GM10248 (cell line): ENCODE measurements at regions not wholly inside any gene's neighbourhood (a gene's known extent, or its start where the extent isn't known, plus 50 kb on each side); places are given as distances from the start of the nearest gene placed in this dataset.

Experiments used
- CTCF ChIA-PET: fragments of 300-600 bp; sonication (Branson Sonifier 250); formaldehyde crosslinking; extraction: SDS; loops from one replicate; lab custom pipeline; 2021; ENCODE audit warnings: antibody characterized with exemption; lab: Yijun Ruan, JAX
- POLR2A ChIA-PET: fragments of 350-650 bp; sonication (Branson Sonifier 250); formaldehyde crosslinking; extraction: SDS; loops from one replicate; lab custom pipeline; 2020; ENCODE audit warnings: antibody characterized with exemption; lab: Yijun Ruan, JAX
- DNase-seq: peaks from one replicate; pipeline ENCODE4 v3.0.0; 2012; ENCODE audit errors: extremely low spot score
- TF ChIP-seq, protein P1 (sequence below): IDR thresholded peaks from 2 replicates; pipeline ENCODE4 v1.5.1; 2012; ENCODE audit warnings: mild to moderate bottlenecking, low read depth; ENCODE audit errors: extremely low read depth, missing control alignments, control extremely low read depth

DNA sequence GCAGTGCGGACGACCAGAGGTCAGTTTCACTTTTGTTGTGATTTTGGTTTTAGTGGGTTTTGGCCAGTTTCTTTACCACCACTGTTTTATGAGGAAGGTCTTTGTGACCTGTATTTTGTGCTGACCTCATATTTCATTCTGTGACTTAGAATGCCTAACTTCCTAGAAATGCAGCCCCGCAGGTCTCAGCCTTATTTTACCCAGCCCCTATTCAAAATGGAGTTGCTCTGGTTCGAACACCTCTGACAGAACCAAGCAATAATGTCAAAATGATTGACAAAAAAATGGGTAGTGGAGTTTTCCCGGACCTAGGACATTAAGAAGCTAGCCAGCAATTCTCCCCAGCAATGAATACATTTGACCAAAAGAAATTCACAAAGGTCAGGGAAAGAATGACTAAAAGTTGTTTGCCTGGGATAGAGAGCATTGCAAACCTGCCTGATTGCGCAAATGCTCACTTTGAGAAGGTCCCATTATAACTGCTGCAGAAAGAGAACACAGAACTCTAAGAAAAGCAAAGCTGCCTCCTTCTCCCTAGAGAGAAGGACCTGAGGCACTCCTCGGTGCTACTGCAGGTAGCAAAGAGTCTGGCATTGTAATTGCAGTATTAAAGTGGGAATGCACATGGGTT, 288.8 kb downstream of the ADGB start:
- no peak for DNase-seq
- TF ChIP-seq, protein P1, sequence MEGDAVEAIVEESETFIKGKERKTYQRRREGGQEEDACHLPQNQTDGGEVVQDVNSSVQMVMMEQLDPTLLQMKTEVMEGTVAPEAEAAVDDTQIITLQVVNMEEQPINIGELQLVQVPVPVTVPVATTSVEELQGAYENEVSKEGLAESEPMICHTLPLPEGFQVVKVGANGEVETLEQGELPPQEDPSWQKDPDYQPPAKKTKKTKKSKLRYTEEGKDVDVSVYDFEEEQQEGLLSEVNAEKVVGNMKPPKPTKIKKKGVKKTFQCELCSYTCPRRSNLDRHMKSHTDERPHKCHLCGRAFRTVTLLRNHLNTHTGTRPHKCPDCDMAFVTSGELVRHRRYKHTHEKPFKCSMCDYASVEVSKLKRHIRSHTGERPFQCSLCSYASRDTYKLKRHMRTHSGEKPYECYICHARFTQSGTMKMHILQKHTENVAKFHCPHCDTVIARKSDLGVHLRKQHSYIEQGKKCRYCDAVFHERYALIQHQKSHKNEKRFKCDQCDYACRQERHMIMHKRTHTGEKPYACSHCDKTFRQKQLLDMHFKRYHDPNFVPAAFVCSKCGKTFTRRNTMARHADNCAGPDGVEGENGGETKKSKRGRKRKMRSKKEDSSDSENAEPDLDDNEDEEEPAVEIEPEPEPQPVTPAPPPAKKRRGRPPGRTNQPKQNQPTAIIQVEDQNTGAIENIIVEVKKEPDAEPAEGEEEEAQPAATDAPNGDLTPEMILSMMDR: no peak
- ChIA-PET POLR2A (no interaction called here), CTCF (interaction anchor here (1.4 kb wide), 1 partner anchor 11 kb away, joined by 3 read pairs; no protein-coding TSS in a partner anchor)

DNA sequence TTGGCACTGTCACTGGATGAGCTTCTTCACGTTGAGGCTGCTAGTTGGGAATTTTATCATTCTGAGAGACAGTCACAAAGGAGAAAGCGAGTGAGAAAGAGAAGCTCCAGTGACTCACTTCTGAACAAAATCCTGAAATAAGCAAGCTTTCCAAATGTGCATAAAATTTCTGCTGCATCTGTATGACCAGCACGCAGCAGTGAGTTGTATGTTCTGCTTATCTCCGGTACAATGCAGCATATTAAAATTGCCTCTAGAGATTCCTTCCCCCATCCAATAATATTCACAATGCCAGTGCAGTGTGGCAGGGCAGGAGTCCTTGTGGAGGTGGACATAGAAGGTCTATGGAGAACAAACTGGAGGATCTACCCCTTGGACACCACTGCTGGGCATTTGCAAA, 290.5 kb downstream of the ADGB start:
- CTCF ChIA-PET: interaction anchor here (1.1 kb wide), 1 partner anchor 10 kb away, joined by 3 read pairs; no protein-coding TSS in a partner anchor
- POLR2A ChIA-PET: no interaction called here
- DNase-seq: no peak
- TF ChIP-seq, protein P1: no peak

DNA sequence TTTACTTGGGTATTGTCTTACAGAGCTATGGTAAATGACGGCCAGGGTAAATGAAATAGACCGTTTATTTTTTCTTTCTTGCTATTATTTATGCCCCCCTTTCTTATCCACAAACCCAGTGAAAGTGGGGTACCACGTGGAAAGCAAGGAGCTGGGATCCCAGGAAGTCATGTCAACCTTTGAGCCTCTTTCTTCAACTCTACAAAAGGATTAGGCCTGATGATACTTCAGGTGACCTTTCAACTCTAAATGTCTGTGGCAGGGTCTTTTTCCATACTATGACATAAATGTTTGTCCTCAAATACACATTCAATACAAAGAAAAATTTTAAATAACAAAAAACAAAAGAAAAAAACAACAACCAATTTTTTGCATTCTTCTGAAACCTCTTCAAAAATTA, 291.4 kb downstream of the ADGB start:
- TF ChIP-seq, protein P1: no peak
- CTCF ChIA-PET: no interaction called here
- no peak for DNase-seq
- POLR2A ChIA-PET: no interaction called here

DNA sequence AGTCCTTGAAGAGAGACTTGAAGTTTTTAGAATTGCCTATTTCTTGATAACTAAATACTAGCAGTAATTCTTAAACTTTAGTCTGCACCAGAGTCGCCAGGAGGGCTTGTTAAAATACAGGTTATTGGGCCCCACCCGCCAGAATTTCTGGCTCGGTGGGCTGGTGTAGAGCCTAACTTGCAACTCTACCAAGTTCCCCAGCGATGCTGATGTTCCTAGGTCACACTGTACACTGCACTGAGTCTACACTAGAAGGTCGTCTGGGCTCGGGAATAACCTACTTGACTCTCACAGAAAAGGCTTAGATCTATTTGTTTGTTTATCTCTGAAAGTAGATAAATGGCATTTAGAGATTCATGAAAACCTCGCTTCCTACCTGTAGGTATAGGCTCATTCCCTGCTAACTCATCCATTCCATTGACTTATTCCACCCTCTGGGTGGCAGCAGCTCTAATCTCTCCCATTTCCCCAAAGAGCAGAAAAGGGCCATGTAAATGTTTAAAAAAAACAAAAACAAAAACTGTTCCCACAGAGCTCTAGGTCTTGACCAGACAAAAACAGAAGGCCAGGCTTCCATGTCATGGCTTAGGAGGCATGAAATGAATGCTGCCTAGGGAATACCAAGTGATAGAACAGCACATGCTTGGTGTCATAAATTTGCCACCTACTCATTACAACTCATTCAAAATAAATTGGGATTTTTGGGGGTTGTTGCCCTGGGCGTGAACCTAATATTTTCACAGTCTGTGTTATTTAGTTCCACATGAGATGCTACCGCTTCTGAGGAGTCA, 292.1 kb downstream of the ADGB start:
- POLR2A ChIA-PET: no interaction called here

DNA sequence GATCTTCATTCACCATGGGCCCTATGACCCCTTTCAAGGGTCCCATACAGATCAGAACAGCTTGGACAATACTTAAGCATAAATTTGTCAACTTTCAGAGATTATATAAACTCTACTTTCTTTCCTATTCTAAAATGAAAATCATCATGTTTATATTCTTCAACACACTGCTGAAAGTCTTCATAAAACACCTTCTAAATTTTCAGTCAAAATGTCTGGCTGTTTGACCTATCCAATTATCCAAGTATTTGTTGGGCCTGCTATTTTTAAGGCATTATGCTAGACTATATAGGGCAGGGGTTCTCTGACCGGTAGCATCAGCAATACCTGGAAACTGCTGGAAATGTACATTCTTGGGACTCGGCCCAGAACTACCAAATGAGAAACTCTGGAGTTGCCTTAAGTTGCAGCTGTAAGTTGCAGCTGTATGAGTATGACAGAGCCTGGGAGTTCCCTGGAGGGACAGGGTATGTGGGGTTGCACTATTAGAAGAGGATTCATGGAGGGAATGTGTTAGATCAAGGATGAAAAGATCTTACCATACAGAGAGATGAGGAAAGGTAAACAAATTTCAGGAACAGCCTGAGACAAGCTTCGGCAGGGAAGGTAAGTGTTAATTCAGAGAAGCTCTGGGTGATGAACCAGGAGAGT, 293.0 kb downstream of the ADGB start:
- CTCF ChIA-PET: interaction anchor here (1.0 to 2.2 kb wide), 2 partner anchors 13 to 16 kb away, joined by 3 to 7 read pairs; no protein-coding TSS in a partner anchor

More for the DNA sequence above, 292.1 kb downstream of the ADGB start:
- CTCF ChIA-PET: no interaction called here
- TF ChIP-seq, protein P1: no peak
- no peak for DNase-seq

DNA sequence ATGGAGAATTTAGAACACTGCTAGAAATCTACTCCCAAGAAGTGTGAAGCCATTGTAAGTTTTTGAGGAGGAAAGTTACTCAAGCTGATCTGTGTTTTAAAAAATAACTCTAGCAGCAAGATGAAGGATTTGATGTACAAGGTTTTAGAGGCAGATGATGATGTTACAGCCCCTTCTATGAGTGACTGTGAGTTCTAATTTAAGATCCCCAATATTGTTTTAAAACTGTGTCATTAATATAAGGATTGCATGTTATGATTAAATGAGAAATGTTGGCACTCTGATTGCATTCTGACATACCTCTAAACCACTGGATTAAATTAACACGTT, 293.5 kb downstream of the ADGB start:
- TF ChIP-seq, protein P1: no peak
- POLR2A ChIA-PET: no interaction called here
- DNase-seq: no peak
- CTCF ChIA-PET: interaction anchor here (1.0 to 2.2 kb wide), 2 partner anchors 12 to 16 kb away, joined by 3 to 7 read pairs; no protein-coding TSS in a partner anchor

More for the DNA sequence above, 293.0 kb downstream of the ADGB start:
- POLR2A ChIA-PET: no interaction called here
- no peak for DNase-seq
- TF ChIP-seq, protein P1: no peak
